GM12872 (cell line): ENCODE measurements at regions not wholly inside any gene's neighbourhood (a gene's known extent, or its start where the extent isn't known, plus 50 kb on each side); places are given as distances from the start of the nearest gene placed in this dataset.

Experiments used
- TF ChIP-seq, protein P1 (sequence below): IDR thresholded peaks from 3 replicates; pipeline ENCODE4 v1.5.1; 2011; ENCODE audit warnings: low read depth, mild to moderate bottlenecking, low read length, moderate library complexity; ENCODE audit not compliant: insufficient read depth

DNA sequence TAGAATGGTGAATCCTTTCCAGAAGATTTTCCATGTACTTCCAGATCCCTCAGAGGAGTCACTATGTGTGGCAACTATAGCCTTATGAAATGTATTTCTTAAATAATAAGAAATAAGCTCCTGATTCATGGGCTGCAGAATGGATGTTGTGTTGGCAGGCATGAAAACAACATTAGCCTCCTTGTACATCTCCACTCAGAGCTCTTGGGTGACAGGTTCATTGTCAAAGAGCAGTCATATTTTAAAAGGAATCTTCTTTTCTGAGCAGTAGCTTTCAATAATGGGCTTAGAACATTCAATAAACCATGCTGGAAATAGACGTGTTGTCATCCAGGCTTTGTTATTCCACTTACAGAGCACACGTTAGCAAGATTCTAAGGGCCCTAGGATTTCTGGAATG is 96.6 kb downstream of the CDC7 start:
- TF ChIP-seq, protein P1, sequence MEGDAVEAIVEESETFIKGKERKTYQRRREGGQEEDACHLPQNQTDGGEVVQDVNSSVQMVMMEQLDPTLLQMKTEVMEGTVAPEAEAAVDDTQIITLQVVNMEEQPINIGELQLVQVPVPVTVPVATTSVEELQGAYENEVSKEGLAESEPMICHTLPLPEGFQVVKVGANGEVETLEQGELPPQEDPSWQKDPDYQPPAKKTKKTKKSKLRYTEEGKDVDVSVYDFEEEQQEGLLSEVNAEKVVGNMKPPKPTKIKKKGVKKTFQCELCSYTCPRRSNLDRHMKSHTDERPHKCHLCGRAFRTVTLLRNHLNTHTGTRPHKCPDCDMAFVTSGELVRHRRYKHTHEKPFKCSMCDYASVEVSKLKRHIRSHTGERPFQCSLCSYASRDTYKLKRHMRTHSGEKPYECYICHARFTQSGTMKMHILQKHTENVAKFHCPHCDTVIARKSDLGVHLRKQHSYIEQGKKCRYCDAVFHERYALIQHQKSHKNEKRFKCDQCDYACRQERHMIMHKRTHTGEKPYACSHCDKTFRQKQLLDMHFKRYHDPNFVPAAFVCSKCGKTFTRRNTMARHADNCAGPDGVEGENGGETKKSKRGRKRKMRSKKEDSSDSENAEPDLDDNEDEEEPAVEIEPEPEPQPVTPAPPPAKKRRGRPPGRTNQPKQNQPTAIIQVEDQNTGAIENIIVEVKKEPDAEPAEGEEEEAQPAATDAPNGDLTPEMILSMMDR, result no peak

DNA sequence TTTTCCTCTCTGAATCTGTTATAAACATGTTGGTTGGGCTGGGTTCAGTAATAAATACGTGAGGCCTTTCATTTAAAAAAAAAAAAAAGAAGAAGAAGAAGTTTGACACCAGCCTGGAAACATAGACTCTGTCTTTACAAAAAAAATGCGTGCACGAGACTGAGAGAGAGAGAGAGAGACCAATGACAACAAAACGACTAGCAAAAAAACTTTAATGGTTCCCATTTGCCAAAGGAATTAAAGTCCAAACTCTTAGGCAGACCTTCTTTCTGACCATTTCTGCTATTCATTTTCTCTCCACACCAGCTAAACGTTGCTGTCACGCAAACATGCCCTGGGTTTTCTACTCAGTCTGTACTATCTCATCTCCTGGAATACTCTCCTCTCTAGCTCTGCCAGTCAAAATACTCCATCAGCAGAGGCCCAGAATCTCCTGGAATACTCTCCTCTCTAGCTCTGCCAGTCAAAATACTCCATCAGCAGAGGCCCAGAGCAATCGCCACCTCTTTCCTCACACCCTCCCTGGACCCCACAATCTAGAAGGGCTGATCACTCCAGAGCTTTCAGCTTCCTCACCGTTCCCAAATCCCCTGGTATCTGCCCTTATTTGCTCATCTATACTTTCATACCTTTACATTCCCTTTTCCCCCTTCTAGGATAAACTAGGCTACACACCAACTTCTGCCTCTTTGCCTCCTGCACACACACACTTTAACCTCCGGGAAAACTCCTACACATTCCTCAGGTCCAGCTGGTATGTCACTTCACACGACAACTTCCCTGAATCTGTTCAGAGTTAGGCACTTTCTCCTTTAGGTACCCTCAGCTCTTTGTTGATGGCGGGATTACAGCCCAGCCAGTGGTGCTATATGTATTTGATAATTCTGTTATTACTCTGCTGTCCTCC is 100.0 kb downstream of the CDC7 start:
- TF ChIP-seq, protein P1, result no peak

DNA sequence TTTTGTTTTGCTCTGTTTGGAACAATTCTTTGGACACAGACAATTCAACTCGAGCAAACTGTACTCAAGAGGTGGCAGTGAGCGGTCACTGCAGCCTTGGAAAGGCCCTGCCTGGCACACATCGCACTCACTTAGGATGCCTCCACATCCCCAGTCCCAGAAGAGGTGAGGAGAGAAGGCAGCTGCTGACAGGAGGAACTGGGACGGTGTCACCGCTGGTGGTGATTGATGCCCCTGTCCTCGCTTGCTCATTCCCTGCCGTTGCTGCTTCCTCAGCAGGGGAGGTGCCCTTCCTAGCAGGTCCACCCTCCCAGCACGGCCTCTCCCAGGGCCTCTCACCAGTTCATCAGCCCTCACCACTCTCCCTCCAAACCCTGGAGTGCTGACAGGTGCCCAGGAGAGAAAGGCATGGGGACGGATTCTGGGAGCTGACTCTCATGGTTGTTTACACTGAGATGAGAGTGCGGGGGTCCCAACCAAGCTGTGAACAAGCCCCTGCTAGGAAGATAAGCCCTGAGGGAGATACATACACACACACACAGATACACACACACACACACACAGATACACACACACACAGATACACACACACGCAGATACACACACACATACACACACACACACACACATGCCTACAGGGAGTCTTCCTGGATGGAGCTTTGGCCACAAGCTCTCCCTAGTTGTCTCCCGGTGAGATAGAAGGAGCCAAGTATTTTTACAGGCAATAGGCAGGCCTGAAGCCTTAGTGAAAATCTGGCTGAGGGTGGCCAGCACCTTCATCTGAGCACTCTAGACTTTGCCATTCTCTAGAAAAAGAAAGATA is 101.1 kb downstream of the CDC7 start:
- TF ChIP-seq, protein P1, result no peak

DNA sequence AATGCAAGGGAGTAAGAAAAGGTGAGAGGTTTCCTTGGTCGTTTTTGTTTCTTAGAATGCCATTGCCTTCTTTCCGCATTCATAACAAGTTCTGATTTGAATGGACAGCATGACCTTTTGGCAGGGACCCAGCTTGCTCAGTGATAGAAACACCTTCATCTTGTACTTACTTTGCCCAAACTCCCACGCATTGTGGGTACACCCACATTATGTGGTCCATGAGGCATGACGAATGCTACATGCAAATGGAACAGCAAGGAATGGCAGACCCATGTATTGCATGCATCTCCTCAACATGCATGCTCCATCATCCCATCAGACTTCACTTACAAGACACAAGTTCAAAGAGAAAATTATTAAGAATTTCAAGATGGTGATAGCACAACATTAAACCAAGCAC is 102.8 kb downstream of the CDC7 start:
- TF ChIP-seq, protein P1, result no peak

DNA sequence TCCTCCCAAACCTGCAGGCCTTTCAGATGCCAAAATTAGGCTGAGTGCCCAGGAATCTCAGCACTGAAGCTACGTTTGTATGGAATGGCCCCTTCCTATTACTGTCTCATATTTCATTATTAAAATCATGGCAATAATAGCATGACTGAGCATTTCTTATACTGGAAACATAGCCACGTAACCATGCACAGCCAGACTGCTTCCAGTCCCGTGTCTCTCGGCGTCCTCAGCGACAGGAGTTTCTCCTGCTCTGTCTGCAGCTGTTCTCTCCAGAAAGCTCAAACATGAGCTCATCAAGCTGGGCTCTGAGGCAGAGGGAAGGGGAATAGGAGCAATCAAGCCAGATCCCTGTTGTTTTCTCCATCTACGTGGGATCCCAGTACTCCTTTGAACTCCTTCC is 104.0 kb downstream of the CDC7 start:
- TF ChIP-seq, protein P1, result no peak

DNA sequence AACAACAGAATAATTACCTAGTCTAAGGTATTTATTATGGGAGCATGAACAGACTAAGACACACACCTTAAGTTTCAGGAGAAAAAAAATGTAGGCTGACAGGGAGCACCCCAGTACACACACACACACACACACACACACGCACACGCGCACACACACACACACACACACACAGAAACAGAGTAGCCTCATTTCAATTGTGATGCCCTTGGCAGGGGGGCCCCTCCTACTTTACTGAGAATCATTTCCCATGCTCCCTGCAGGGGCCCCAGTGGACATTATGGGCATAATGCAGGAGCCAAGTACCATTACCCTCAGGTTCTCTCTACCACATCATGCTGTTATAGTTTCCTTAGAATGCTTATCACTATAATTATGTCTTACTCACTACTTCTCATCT is 104.9 kb downstream of the CDC7 start:
- TF ChIP-seq, protein P1, result no peak

DNA sequence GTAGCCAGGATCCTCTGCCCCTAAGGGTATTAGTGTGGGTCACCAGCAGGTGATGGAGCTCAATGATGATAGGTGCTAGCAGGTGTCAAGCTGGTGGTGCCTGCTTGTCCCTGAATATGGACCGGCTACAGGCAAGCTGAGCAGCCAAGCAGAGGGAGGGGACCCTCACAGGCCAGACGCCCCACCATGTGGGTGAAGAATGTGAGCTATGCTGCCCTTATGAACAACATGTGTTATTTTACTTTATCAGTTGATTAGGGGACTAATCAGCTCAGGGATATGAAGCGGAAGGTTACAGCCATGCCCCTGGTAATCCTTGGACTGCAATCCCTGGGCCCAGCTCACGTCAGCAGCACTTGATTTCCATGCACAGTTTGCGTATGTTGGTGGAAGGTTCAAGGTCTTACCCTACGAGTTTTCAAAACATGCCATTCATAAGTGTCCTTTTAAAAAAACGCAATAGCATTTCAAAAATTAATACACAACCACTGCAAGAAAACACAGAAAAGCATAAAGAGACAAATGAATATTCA is 106.0 kb downstream of the CDC7 start:
- TF ChIP-seq, protein P1, result no peak
